Mesenchymal stem cell (in vitro differentiated cells and primary cell): ENCODE measurements at regions not wholly inside any gene's neighbourhood (a gene's known extent, or its start where the extent isn't known, plus 50 kb on each side); places are given as distances from the start of the nearest gene placed in this dataset.
A peak's percentile ranks its signal among the peaks of the same experiment; 100 is the strongest.

Experiments used
- DNase-seq: peaks from one replicate; pipeline ENCODE4 v3.0.0-alpha.2; 2013
- H2AFZ ChIP-seq: one replicate; pipeline ENCODE4 v1.6.1; 2013; ENCODE audit warnings: low read depth, mild to moderate bottlenecking, control low read depth, inconsistent platforms, low read length, moderate library complexity
- H2AK5ac ChIP-seq: 2 replicates; pipeline ENCODE4 v1.6.1; 2013; ENCODE audit warnings: low read length, moderate library complexity, mild to moderate bottlenecking, inconsistent platforms; ENCODE audit not compliant: severe bottlenecking
- H2BK120ac ChIP-seq: one replicate; pipeline ENCODE4 v1.6.1; 2013; ENCODE audit warnings: low read depth, mild to moderate bottlenecking, inconsistent platforms, low read length, moderate library complexity
- H2BK12ac ChIP-seq, 2 experiments: one replicate each; pipeline ENCODE4 v1.6.1; 2013; ENCODE audit warnings: inconsistent platforms in 2 of 2, low read length in 2 of 2, mild to moderate bottlenecking in 2 of 2, moderate library complexity in 2 of 2, control low read depth in 1 of 2
- H2BK15ac ChIP-seq: one replicate; pipeline ENCODE4 v1.6.1; 2013; ENCODE audit warnings: mild to moderate bottlenecking, low read depth, inconsistent platforms; ENCODE audit not compliant: poor library complexity, severe bottlenecking
- H2BK5ac ChIP-seq: 2 replicates; pipeline ENCODE4 v1.6.1; 2013; ENCODE audit warnings: low read depth, mild to moderate bottlenecking, low read length, control low read depth, inconsistent platforms; ENCODE audit not compliant: poor library complexity, severe bottlenecking
- H3K14ac ChIP-seq, 2 experiments: one replicate each; pipeline ENCODE4 v1.6.1; 2013; ENCODE audit warnings: inconsistent platforms in 2 of 2, low read length in 2 of 2, control low read depth in 1 of 2, mild to moderate bottlenecking in 1 of 2, moderate library complexity in 1 of 2
- H3K18ac ChIP-seq, 2 experiments: one replicate each; pipeline ENCODE4 v1.6.1; 2013; ENCODE audit warnings: inconsistent platforms in 2 of 2, low read length in 2 of 2, control low read depth in 1 of 2, low read depth in 1 of 2, mild to moderate bottlenecking in 1 of 2
- H3K23ac ChIP-seq, 2 experiments: one replicate each; pipeline ENCODE4 v1.6.1; 2013; ENCODE audit warnings: inconsistent platforms in 2 of 2, low read length in 2 of 2, mild to moderate bottlenecking in 2 of 2, moderate library complexity in 2 of 2, control low read depth in 1 of 2
- H3K27ac ChIP-seq: 2 replicates; pipeline ENCODE4 v1.5.1; 2013; ENCODE audit warnings: mild to moderate bottlenecking, moderate library complexity, low read length, control low read depth, inconsistent platforms; ENCODE audit not compliant: poor library complexity, severe bottlenecking
- H3K27me3 ChIP-seq, 2 experiments: 2 replicates each; pipeline versions ENCODE4 v1.6.1 to v1.7.0; 2013; ENCODE audit warnings: low read length in 2 of 2, mild to moderate bottlenecking in 2 of 2, moderate library complexity in 2 of 2, control low read depth in 1 of 2, inconsistent platforms in 1 of 2; ENCODE audit not compliant: control insufficient read depth in 1 of 2, insufficient read depth in 1 of 2
- H3K36me3 ChIP-seq, 2 experiments: 2 replicates each; pipeline versions ENCODE4 v1.6.1 to v1.7.0; 2013; ENCODE audit warnings: low read length in 2 of 2, control low read depth in 1 of 2, inconsistent platforms in 1 of 2, low read depth in 1 of 2, mild to moderate bottlenecking in 1 of 2; ENCODE audit not compliant: insufficient read depth in 2 of 2, control insufficient read depth in 1 of 2
- H3K4ac ChIP-seq, 2 experiments: one replicate each; pipeline ENCODE4 v1.6.1; 2013; ENCODE audit warnings: inconsistent platforms in 2 of 2, low read length in 2 of 2, mild to moderate bottlenecking in 2 of 2, moderate library complexity in 2 of 2, control low read depth in 1 of 2, low read depth in 1 of 2
- H3K4me1 ChIP-seq: 2 replicates; pipeline ENCODE4 v1.6.1; 2013; ENCODE audit warnings: low read depth, low read length, control low read depth; ENCODE audit not compliant: control insufficient read depth, insufficient read depth
- H3K4me2 ChIP-seq: 2 replicates; pipeline ENCODE4 v1.6.1; 2013; ENCODE audit warnings: low read length, mild to moderate bottlenecking, inconsistent platforms; ENCODE audit not compliant: poor library complexity, severe bottlenecking
- H3K4me3 ChIP-seq, 2 experiments: 2 replicates each; pipeline versions ENCODE4 v1.5.1 to v1.7.0; 2013; ENCODE audit warnings: low read length in 2 of 2, mild to moderate bottlenecking in 2 of 2, control low read depth in 1 of 2, low read depth in 1 of 2; ENCODE audit not compliant: insufficient read depth in 1 of 2
- H3K79me1 ChIP-seq: replicated peaks from 2 replicates; pipeline ENCODE4 v1.6.1; 2013; ENCODE audit warnings: mild to moderate bottlenecking, control low read depth, low read length, inconsistent platforms; ENCODE audit not compliant: poor library complexity, severe bottlenecking
- H3K9ac ChIP-seq: 2 replicates; pipeline ENCODE4 v1.7.0; 2013; ENCODE audit warnings: mild to moderate bottlenecking, low read length, moderate library complexity
- H3K9me3 ChIP-seq: 2 replicates; pipeline ENCODE4 v1.7.0; 2013; ENCODE audit warnings: mild to moderate bottlenecking, low read length; ENCODE audit not compliant: control insufficient read depth
- H4K8ac ChIP-seq: one replicate; pipeline ENCODE4 v1.6.1; 2013; ENCODE audit warnings: inconsistent platforms, mild to moderate bottlenecking, low read length, moderate library complexity
- H4K91ac ChIP-seq: one replicate; pipeline ENCODE4 v1.6.1; 2013; ENCODE audit warnings: mild to moderate bottlenecking, low read length, inconsistent platforms
- WGBS: methylation state at CpG from one replicate; pipeline ENCODE4 v1.1.7; 2013; ENCODE audit warnings: mixed read lengths; 5-methylcytosine and 5-hydroxymethylcytosine counted together

GRCh38 chr5:5370059-5370774 is 52.3 kb upstream of the ICE1 start:
- Histone ChIP-seq H3K79me1 (no peaks in the 10 kb centered on the region), H3K4me2 (no peak overlapping the region), H3K4me3 (no peak overlapping the region), H3K9me3 (no peaks in the 10 kb centered on the region), H3K18ac (no peak overlapping the region), H3K27me3 (peaks cover 0 to 6% of the 10 kb centered on the region in 2 experiments), H3K14ac (no peak overlapping the region), H2AFZ (no peak overlapping the region), H2BK5ac (no peak overlapping the region), H3K36me3 (no peaks in the 10 kb centered on the region), H3K27ac (no peak overlapping the region), H3K9ac (no peak overlapping the region), H3K4me1 (peaks cover 4% of the 10 kb centered on the region), H3K4ac (no peak overlapping the region), H3K23ac (no peak overlapping the region), H2AK5ac (no peak overlapping the region), H4K91ac (no peak overlapping the region), H2BK15ac (no peak overlapping the region), H2BK12ac (no peak overlapping the region), H4K8ac (no peak overlapping the region), H2BK120ac (no peak overlapping the region)
- no peak for DNase-seq
- WGBS, result 74% methylated on average over 4 of the region's 7 CpGs

GRCh38 chr5:5371005-5371404 is 51.5 kb upstream of the ICE1 start:
- 85% methylated on average over 6 of the region's 6 CpGs for WGBS
- H3K23ac ChIP-seq, result peak overlapping the region in 1 of 2 experiments; percentile 27
- peaks cover 4% of the 10 kb centered on the region for H3K4me1 ChIP-seq
- no peak overlapping the region for H2BK15ac ChIP-seq
- H2BK12ac ChIP-seq, result no peak overlapping the region
- H3K18ac ChIP-seq, result no peak overlapping the region
- H4K91ac ChIP-seq, result no peak overlapping the region
- H3K4me3 ChIP-seq, result no peak overlapping the region
- no peak overlapping the region for H4K8ac ChIP-seq
- DNase-seq, result no peak
- H3K36me3 ChIP-seq, result no peaks in the 10 kb centered on the region
- H3K79me1 ChIP-seq, result no peaks in the 10 kb centered on the region
- H3K14ac ChIP-seq, result no peak overlapping the region
- H3K4me2 ChIP-seq, result no peak overlapping the region
- no peaks in the 10 kb centered on the region for H3K9me3 ChIP-seq
- H3K4ac ChIP-seq, result no peak overlapping the region
- no peak overlapping the region for H2BK120ac ChIP-seq
- no peak overlapping the region for H2AK5ac ChIP-seq
- H3K9ac ChIP-seq, result no peak overlapping the region
- no peak overlapping the region for H2BK5ac ChIP-seq
- H3K27me3 ChIP-seq, result peaks cover 0 to 6% of the 10 kb centered on the region in 2 experiments
- no peak overlapping the region for H2AFZ ChIP-seq
- no peak overlapping the region for H3K27ac ChIP-seq

GRCh38 chr5:5371957-5372356 is 50.5 kb upstream of the ICE1 start:
- Histone ChIP-seq H3K9me3 (no peaks in the 10 kb centered on the region), H2BK120ac (no peak overlapping the region), H2AK5ac (no peak overlapping the region), H3K79me1 (no peaks in the 10 kb centered on the region), H3K4me1 (peaks cover 4% of the 10 kb centered on the region), H3K4ac (no peak overlapping the region), H3K18ac (no peak overlapping the region), H3K14ac (no peak overlapping the region), H4K8ac (no peak overlapping the region), H3K27me3 (no peaks in the 10 kb centered on the region), H2BK15ac (no peak overlapping the region), H3K4me3 (no peak overlapping the region), H4K91ac (no peak overlapping the region), H3K36me3 (no peaks in the 10 kb centered on the region), H3K23ac (no peak overlapping the region), H2BK12ac (no peak overlapping the region), H3K4me2 (no peak overlapping the region), H3K27ac (no peak overlapping the region), H2BK5ac (no peak overlapping the region), H2AFZ (no peak overlapping the region), H3K9ac (no peak overlapping the region)
- WGBS, result 84% methylated on average over 3 of the region's 3 CpGs
- DNase-seq, result no peak

- Histone ChIP-seq H4K91ac (no peak overlapping the region), H2BK12ac (no peak overlapping the region), H3K27ac (no peak overlapping the region), H4K8ac (no peak overlapping the region), H2AFZ (no peak overlapping the region), H3K9me3 (no peaks in the 10 kb centered on the region), H3K4ac (no peak overlapping the region), H3K27me3 (no peaks in the 10 kb centered on the region), H3K14ac (no peak overlapping the region), H2BK120ac (no peak overlapping the region), H2BK15ac (no peak overlapping the region), H3K23ac (no peak overlapping the region), H2BK5ac (no peak overlapping the region), H3K4me1 (peaks cover 4% of the 10 kb centered on the region), H3K36me3 (no peaks in the 10 kb centered on the region), H2AK5ac (no peak overlapping the region), H3K4me3 (no peak overlapping the region), H3K9ac (no peak overlapping the region), H3K18ac (no peak overlapping the region), H3K79me1 (no peaks in the 10 kb centered on the region), H3K4me2 (no peak overlapping the region)
- WGBS, result 90% methylated on average over 1 of the region's 1 CpG
- DNase-seq, result no peak
These were observed 50.0 kb upstream of the ICE1 start for GRCh38 chr5:5372511-5372910.
